Loucy (cell line): ENCODE measurements at regions not wholly inside any gene's neighbourhood (a gene's known extent, or its start where the extent isn't known, plus 50 kb on each side); places are given as distances from the start of the nearest gene placed in this dataset.

Experiments
- CTCF ChIP-seq: fragments of 200-600 bp; sonication (generic); conservative IDR thresholded peaks from 2 replicates; pipeline ENCODE4 v1.5.1; 2014; ENCODE audit warnings: mild to moderate bottlenecking, antibody characterized with exemption, low read length
- EZH2phosphoT487 ChIP-seq: fragments of 200-600 bp; IDR thresholded peaks from 2 replicates; pipeline ENCODE4 v1.6.1; 2018; ENCODE audit warnings: antibody characterized with exemption, mild to moderate bottlenecking, moderate library complexity, borderline replicate concordance

DNA sequence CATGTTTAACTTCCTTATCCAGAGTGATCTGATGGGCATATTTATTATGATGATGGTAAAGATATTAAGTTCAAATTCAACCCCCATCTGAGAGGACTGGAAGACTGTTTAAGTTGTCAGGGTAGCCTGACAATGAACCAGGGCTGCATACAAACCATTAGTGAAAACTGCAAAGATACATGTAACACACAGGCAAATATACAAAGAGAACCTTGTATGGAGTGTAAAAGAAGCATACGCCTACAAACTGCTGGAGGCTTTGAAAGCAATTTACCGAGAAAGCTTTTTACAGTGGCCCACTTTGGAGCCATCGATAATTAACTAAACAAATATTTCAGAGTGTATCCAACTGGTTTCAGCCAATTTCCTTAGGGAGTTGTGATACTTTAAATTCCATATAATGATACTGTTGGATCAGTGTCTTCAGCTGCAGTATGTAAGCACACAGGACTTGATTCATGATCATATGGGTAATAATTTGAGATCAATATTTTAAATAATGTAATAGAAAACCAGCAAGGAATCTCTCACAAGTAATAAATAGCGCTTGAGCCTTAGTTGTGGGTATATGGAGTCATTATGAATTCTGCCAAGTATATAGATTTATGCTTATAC lies 231.5 kb upstream of the SPRY2 start:
- TF ChIP-seq EZH2phosphoT487 (no peak), CTCF (no peak)
